ENCODE measurements at regions not wholly inside any gene's neighbourhood (a gene's known extent, or its start where the extent isn't known, plus 50 kb on each side); places are given as distances from the start of the nearest gene placed in this dataset.

GRCh38 chr2:217739741-217740140 lies 263.1 kb downstream of the TNS1 start:
- no peak for TF ChIP-seq CTCF (IDR thresholded peaks at IDR 0.05)
- no peak for TF ChIP-seq POLR2A (IDR thresholded peaks at IDR 0.05)

Measured in testis (tissue), 2 donors.